ENCODE measurements at regions not wholly inside any gene's neighbourhood (a gene's known extent, or its start where the extent isn't known, plus 50 kb on each side); places are given as distances from the start of the nearest gene placed in this dataset.

- DNase-seq, result no peak
- no peaks in the 10 kb centered on the region for H3K27me3 ChIP-seq (ENCODE audit: control insufficient read depth, insufficient read depth, low read length)
- H3K4me3 ChIP-seq (ENCODE audit: insufficient read depth, low read depth, low read length), result no peak overlapping the region
- H3K36me3 ChIP-seq (replicated peaks; ENCODE audit: control insufficient read depth, insufficient read depth, low read length), result no peaks in the 10 kb centered on the region
Observed at GRCh38 chr11:120040151-120040840, 97.6 kb downstream of the TRIM29 start.

DNA sequence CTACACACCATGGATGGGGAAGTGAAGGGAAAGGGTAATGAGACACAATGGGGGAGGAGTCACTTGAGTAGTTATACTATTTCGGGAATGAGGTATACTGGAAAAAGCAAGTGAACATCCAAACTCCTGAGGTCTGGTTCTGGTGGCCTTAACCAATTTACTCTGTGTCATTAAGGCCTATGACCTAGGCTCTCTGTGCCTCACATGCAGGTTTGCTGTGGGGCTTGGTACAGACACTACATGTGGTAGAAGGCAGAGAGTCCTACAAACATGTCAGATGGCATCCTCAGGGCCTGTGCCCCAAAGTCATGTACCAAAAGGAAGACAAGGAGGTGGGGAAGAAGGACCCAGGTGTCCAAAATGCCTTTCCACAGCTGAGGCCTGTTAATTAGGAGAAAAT lies 98.9 kb downstream of the TRIM29 start:
- H3K4me3 ChIP-seq (ENCODE audit: insufficient read depth, low read depth, low read length), result no peak overlapping the region
- no peak for DNase-seq
- H3K36me3 ChIP-seq (replicated peaks; ENCODE audit: control insufficient read depth, insufficient read depth, low read length), result no peaks in the 10 kb centered on the region
- H3K27me3 ChIP-seq (ENCODE audit: control insufficient read depth, insufficient read depth, low read length), result no peaks in the 10 kb centered on the region

DNA sequence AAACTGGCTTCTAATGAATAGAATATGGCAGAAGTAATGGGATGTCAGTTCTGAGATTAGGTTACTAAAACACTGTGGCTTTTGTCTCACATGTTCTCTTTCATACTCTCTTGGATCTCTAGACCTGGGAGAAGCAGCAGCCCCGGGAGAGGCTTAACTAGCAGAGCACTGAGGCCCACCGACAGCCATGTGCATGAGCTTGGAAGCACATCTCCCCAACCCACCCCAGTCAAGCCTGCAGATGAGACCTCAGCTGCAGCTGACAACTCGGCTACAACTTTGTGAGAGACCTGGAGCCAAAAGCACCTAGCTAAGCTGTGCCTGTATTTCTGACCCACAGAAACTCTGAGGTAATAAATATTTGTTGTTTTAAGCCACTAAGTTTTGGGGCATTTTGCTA lies 100.8 kb downstream of the TRIM29 start:
- no peaks in the 10 kb centered on the region for H3K27me3 ChIP-seq (ENCODE audit: control insufficient read depth, insufficient read depth, low read length)
- DNase-seq, result no peak
- no peak overlapping the region for H3K4me3 ChIP-seq (ENCODE audit: insufficient read depth, low read depth, low read length)
- H3K36me3 ChIP-seq (replicated peaks; ENCODE audit: control insufficient read depth, insufficient read depth, low read length), result no peaks in the 10 kb centered on the region

DNA sequence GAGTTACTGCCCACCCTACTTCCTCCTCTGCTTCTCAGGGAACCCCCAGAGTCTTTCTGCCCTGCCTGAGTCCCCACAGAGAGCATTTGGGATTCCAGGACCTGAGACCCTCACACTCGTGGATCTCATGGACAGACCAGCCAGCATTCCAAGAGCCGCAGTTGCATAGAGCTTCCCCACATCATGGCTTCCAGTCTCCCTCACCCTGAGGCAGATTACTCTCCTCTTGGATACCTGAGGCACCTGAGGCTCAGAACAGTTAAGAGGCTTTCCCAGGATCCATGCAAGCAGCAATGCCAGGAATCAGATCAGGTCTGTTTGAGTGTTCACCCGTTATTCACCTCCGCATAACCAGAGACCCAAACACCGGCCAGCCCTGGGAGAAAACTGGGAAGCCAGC lies 102.2 kb downstream of the TRIM29 start:
- Histone ChIP-seq H3K4me3 (ENCODE audit: insufficient read depth, low read depth, low read length) (no peak overlapping the region), H3K36me3 (replicated peaks; ENCODE audit: control insufficient read depth, insufficient read depth, low read length) (no peaks in the 10 kb centered on the region), H3K27me3 (ENCODE audit: control insufficient read depth, insufficient read depth, low read length) (no peaks in the 10 kb centered on the region)
- no peak for DNase-seq

GRCh38 chr11:120034881-120035630 lies 102.9 kb downstream of the TRIM29 start:
- no peaks in the 10 kb centered on the region for H3K27me3 ChIP-seq (ENCODE audit: control insufficient read depth, insufficient read depth, low read length)
- H3K4me3 ChIP-seq (ENCODE audit: insufficient read depth, low read depth, low read length), result no peak overlapping the region
- no peak for DNase-seq
- H3K36me3 ChIP-seq (replicated peaks; ENCODE audit: control insufficient read depth, insufficient read depth, low read length), result no peaks in the 10 kb centered on the region

GRCh38 chr11:120034176-120034875 lies 103.6 kb downstream of the TRIM29 start:
- DNase-seq, result no peak
- H3K27me3 ChIP-seq (ENCODE audit: control insufficient read depth, insufficient read depth, low read length), result no peaks in the 10 kb centered on the region
- H3K4me3 ChIP-seq (ENCODE audit: insufficient read depth, low read depth, low read length), result no peak overlapping the region

DNA sequence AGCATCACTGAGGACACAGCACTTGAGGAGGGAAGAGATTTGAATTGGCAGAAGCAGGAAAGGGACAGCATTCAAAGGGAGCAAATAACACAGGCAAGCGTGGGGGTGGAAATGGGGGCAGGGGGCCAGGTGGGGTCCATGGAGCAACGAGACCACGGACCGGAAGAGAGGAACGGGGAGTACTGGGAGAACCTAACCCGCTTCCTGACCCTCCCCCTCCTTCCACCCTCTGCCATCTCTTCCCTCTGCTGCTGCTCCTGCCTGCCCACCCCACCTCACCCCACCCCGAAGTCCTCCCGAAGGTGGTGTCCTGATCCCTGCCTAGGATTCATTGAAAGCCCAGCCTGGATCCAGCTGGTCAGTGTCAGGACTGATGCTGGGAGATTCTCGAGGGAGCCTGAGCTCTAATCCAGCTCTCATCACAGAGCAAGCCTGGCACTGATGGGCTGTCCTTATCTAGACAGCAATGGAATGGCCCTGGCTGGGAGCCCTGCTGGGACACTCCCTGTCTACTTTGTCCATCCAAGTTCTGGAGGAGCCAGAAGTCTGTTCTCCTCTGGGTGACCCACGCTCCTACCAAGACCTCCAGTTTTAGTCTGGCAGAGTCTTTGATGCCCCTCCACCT lies 105.0 kb downstream of the TRIM29 start:
- Histone ChIP-seq H3K27me3 (ENCODE audit: control insufficient read depth, insufficient read depth, low read length) (no peaks in the 10 kb centered on the region), H3K4me3 (ENCODE audit: insufficient read depth, low read depth, low read length) (no peak overlapping the region), H3K36me3 (replicated peaks; ENCODE audit: control insufficient read depth, insufficient read depth, low read length) (no peaks in the 10 kb centered on the region)
- no peak for DNase-seq

More at GRCh38 chr11:120034176-120034875, 103.6 kb downstream of the TRIM29 start:
- H3K36me3 ChIP-seq (replicated peaks; ENCODE audit: control insufficient read depth, insufficient read depth, low read length), result no peaks in the 10 kb centered on the region

DNA sequence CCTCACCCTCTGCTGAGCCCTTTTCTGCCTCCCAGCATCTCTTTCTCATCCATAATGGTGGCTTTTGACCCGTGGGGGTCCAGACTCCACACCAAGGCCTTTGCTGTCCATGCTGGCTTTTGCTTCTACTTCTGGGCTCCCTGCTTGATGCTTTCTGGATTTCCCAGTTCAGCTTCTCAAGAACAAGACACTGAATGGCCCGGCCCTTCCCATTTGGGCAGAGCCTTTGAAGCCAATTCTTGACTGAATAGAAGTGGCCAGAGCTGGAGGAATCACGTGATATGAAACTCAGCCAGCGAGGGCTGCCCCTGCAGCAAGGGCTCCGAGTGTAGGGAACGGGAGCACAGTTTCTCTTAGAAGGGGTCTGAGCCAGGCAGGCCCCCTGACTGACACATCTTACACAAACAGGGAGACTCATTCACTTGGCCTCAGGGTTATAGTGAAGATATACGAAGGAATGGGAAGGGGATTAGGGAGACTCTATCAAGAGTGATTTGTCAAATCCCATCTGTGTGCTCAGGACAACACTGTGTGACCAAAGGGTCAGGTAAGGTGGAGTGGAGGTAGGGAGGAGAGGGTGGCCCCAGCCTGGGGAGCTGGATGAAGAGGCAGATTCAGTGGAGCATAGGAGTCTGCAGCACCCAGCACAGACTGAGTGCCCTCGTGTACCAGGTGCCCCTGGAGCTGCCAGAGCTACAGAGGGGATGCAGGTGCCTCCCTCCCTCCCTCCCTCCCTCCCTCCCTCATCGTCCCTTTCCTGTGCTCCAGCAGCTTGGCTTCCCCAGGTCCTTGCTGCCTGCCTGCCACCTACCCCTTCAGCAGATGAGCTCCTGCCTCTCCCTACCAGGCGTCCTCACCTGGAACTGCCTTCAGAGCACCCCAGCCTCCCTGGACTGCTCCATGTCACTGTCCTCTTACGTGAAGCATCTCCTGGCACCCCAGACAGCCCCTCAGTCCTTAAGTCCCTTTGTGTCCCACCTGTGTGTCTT lies 106.0 kb downstream of the TRIM29 start:
- Histone ChIP-seq H3K36me3 (replicated peaks; ENCODE audit: control insufficient read depth, insufficient read depth, low read length) (no peaks in the 10 kb centered on the region), H3K4me3 (ENCODE audit: insufficient read depth, low read depth, low read length) (no peak overlapping the region), H3K27me3 (ENCODE audit: control insufficient read depth, insufficient read depth, low read length) (no peaks in the 10 kb centered on the region)
- DNase-seq, result peak; percentile 23

GRCh38 chr11:120031156-120031555 lies 106.8 kb downstream of the TRIM29 start:
- no peaks in the 10 kb centered on the region for H3K36me3 ChIP-seq (replicated peaks; ENCODE audit: control insufficient read depth, insufficient read depth, low read length)
- H3K27me3 ChIP-seq (ENCODE audit: control insufficient read depth, insufficient read depth, low read length), result no peaks in the 10 kb centered on the region
- H3K4me3 ChIP-seq (ENCODE audit: insufficient read depth, low read depth, low read length), result no peak overlapping the region
- DNase-seq, result peak; percentile 17

DNA sequence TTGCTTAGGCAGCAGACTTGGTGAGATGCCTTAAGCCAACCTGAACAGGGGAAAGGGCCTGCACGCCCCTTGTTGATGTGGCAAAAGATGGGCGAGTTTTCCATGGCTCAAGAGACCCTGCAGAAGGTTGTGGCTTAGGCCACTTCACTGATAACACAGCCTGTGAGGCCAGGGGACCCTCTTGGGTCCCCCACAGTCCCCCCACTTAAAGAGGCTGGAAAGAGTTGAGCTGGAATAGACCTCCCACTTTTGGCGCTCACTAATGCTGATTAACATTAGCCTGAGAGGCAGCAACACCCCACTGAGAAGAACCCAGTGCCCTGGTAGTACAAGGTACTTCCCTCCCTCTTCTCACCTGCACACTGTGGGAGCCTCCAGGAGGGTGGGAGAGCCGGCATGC lies 107.5 kb downstream of the TRIM29 start:
- peak; percentile 35 for DNase-seq
- H3K36me3 ChIP-seq (replicated peaks; ENCODE audit: control insufficient read depth, insufficient read depth, low read length), result no peaks in the 10 kb centered on the region

DNA sequence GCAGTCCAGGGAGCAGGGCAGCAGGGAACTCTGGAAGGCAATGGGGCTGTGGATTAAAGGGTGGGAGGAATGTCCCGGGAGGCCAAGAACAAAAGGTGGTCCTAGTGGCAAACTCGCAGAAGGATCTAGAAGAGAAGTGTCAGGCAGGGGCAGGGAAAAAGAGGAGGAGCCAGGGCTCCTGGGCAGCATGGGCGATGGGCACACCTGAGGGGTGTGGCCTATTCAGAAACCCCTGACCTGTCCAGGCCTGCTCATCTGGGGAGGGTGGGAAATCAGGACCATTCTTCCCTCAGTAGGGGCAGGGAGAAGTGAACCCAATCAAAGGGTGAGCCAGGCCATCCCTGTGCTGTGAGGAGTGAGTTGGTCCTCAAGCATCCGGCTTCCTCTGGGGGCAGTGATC lies 108.6 kb downstream of the TRIM29 start:
- Histone ChIP-seq H3K27me3 (ENCODE audit: control insufficient read depth, insufficient read depth, low read length) (no peaks in the 10 kb centered on the region), H3K36me3 (replicated peaks; ENCODE audit: control insufficient read depth, insufficient read depth, low read length) (no peaks in the 10 kb centered on the region), H3K4me3 (ENCODE audit: insufficient read depth, low read depth, low read length) (no peak overlapping the region)
- peak; percentile 13 for DNase-seq

More for the DNA sequence above, 107.5 kb downstream of the TRIM29 start:
- no peak overlapping the region for H3K4me3 ChIP-seq (ENCODE audit: insufficient read depth, low read depth, low read length)
- no peaks in the 10 kb centered on the region for H3K27me3 ChIP-seq (ENCODE audit: control insufficient read depth, insufficient read depth, low read length)

DNA sequence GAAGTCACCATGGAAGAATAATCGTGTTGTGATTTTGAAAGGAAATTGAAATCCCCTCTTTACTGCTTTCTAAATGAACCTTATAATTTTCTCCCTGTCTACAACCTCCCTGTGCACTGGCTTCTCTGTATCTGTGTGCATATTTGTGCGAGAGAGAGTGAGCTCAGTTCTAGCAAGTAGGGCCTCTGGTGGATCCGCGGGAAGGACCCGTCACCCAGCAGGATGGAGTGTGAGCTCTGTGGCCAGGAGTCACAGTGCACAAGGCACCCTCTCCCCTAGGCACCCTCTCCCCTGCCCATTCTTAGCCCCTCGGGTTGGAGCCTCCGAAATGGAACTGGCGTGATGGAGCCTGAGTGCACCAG lies 109.0 kb downstream of the TRIM29 start:
- Histone ChIP-seq H3K36me3 (replicated peaks; ENCODE audit: control insufficient read depth, insufficient read depth, low read length) (no peaks in the 10 kb centered on the region), H3K4me3 (ENCODE audit: insufficient read depth, low read depth, low read length) (no peak overlapping the region), H3K27me3 (ENCODE audit: control insufficient read depth, insufficient read depth, low read length) (no peaks in the 10 kb centered on the region)
- DNase-seq, result no peak

GRCh38 chr11:120028181-120028896 lies 109.6 kb downstream of the TRIM29 start:
- Histone ChIP-seq H3K36me3 (replicated peaks; ENCODE audit: control insufficient read depth, insufficient read depth, low read length) (no peaks in the 10 kb centered on the region), H3K27me3 (ENCODE audit: control insufficient read depth, insufficient read depth, low read length) (no peaks in the 10 kb centered on the region), H3K4me3 (ENCODE audit: insufficient read depth, low read depth, low read length) (no peak overlapping the region)
- DNase-seq, result no peak
